ENCODE measurements at regions not wholly inside any gene's neighbourhood (a gene's known extent, or its start where the extent isn't known, plus 50 kb on each side); places are given as distances from the start of the nearest gene placed in this dataset.

- no peaks in the 10 kb centered on the region for H3K9me3 ChIP-seq
- no peaks in the 10 kb centered on the region for H3K36me3 ChIP-seq
- TF ChIP-seq CTCF (IDR thresholded peaks at IDR 0.05) = no peak
- peaks cover 48% of the 10 kb centered on the region for H3K27me3 ChIP-seq
- no peak overlapping the region for H3K4me3 ChIP-seq (ENCODE audit: low read depth in 1 of 2, low read length in 1 of 2)
- H3K4me1 ChIP-seq (ENCODE audit: control insufficient read depth in 1 of 2, insufficient read depth in 1 of 2, low read depth in 1 of 2, low read length in 1 of 2) = no peaks in the 10 kb centered on the region
- H3K27ac ChIP-seq = no peak overlapping the region
Observed at GRCh38 chr5:74327339-74327685, 313.2 kb downstream of the ENC1 start.

- H3K27me3 ChIP-seq = peaks cover 48% of the 10 kb centered on the region
- H3K36me3 ChIP-seq = no peaks in the 10 kb centered on the region
- TF ChIP-seq CTCF (IDR thresholded peaks at IDR 0.05) = no peak
- no peak overlapping the region for H3K4me3 ChIP-seq (ENCODE audit: low read depth in 1 of 2, low read length in 1 of 2)
- H3K27ac ChIP-seq = no peak overlapping the region
- H3K9me3 ChIP-seq = no peaks in the 10 kb centered on the region
- no peaks in the 10 kb centered on the region for H3K4me1 ChIP-seq (ENCODE audit: control insufficient read depth in 1 of 2, insufficient read depth in 1 of 2, low read depth in 1 of 2, low read length in 1 of 2)
Observed at GRCh38 chr5:74326571-74327338, 313.8 kb downstream of the ENC1 start.

GRCh38 chr5:74325866-74326265, 314.7 kb downstream of the ENC1 start:
- no peak for TF ChIP-seq CTCF (IDR thresholded peaks at IDR 0.05)
- Histone ChIP-seq H3K4me3 (ENCODE audit: low read depth in 1 of 2, low read length in 1 of 2) (no peak overlapping the region), H3K4me1 (ENCODE audit: control insufficient read depth in 1 of 2, insufficient read depth in 1 of 2, low read depth in 1 of 2, low read length in 1 of 2) (no peaks in the 10 kb centered on the region), H3K9me3 (no peaks in the 10 kb centered on the region), H3K27ac (no peak overlapping the region), H3K36me3 (no peaks in the 10 kb centered on the region), H3K27me3 (peaks cover 42% of the 10 kb centered on the region)

- Histone ChIP-seq H3K27me3 (peaks cover 39% of the 10 kb centered on the region), H3K4me1 (ENCODE audit: control insufficient read depth in 1 of 2, insufficient read depth in 1 of 2, low read depth in 1 of 2, low read length in 1 of 2) (no peaks in the 10 kb centered on the region), H3K27ac (no peak overlapping the region), H3K9me3 (no peaks in the 10 kb centered on the region), H3K36me3 (no peaks in the 10 kb centered on the region), H3K4me3 (ENCODE audit: low read depth in 1 of 2, low read length in 1 of 2) (no peak overlapping the region)
- no peak for TF ChIP-seq CTCF (IDR thresholded peaks at IDR 0.05)
Observed at GRCh38 chr5:74324556-74324955, 316.0 kb downstream of the ENC1 start.

GRCh38 chr5:74322944-74323343, 317.6 kb downstream of the ENC1 start:
- no peak for TF ChIP-seq CTCF (IDR thresholded peaks at IDR 0.05)
- Histone ChIP-seq H3K36me3 (no peaks in the 10 kb centered on the region), H3K4me3 (ENCODE audit: low read depth in 1 of 2, low read length in 1 of 2) (no peak overlapping the region), H3K4me1 (ENCODE audit: control insufficient read depth in 1 of 2, insufficient read depth in 1 of 2, low read depth in 1 of 2, low read length in 1 of 2) (no peaks in the 10 kb centered on the region), H3K9me3 (no peaks in the 10 kb centered on the region), H3K27me3 (peaks cover 39% of the 10 kb centered on the region), H3K27ac (no peak overlapping the region)

Measured in neutrophil (primary cell).